ENCODE measurements at regions not wholly inside any gene's neighbourhood (a gene's known extent, or its start where the extent isn't known, plus 50 kb on each side); places are given as distances from the start of the nearest gene placed in this dataset.

- TF ChIP-seq REPIN1 (tag by site-specific recombination; IDR thresholded peaks at IDR 0.05; ENCODE audit: low read depth) (no peak), TCF7L2 (IDR thresholded peaks at IDR 0.05; ENCODE audit: borderline replicate concordance, low read depth, low read length) (no peak), ZNF121 (tag by site-specific recombination; IDR thresholded peaks at IDR 0.05) (no peak), ZNF670 (tag by site-specific recombination; IDR thresholded peaks at IDR 0.05; ENCODE audit: low read depth) (no peak), MEIS1 (CRISPR knock-in tag; IDR thresholded peaks at IDR 0.05; ENCODE audit: borderline replicate concordance) (no peak), ZFP41 (tag by site-specific recombination; IDR thresholded peaks at IDR 0.05; ENCODE audit: borderline replicate concordance) (no peak)
- TF ChIP-seq, protein P1, sequence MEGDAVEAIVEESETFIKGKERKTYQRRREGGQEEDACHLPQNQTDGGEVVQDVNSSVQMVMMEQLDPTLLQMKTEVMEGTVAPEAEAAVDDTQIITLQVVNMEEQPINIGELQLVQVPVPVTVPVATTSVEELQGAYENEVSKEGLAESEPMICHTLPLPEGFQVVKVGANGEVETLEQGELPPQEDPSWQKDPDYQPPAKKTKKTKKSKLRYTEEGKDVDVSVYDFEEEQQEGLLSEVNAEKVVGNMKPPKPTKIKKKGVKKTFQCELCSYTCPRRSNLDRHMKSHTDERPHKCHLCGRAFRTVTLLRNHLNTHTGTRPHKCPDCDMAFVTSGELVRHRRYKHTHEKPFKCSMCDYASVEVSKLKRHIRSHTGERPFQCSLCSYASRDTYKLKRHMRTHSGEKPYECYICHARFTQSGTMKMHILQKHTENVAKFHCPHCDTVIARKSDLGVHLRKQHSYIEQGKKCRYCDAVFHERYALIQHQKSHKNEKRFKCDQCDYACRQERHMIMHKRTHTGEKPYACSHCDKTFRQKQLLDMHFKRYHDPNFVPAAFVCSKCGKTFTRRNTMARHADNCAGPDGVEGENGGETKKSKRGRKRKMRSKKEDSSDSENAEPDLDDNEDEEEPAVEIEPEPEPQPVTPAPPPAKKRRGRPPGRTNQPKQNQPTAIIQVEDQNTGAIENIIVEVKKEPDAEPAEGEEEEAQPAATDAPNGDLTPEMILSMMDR (tag by site-specific recombination; IDR thresholded peaks at IDR 0.05): no peak
Measured at GRCh38 chr5:67331296-67331925, 134.8 kb upstream of the CD180 start.

Data from HEK293 (cell line).